GM18873 (cell line): ENCODE measurements at regions not wholly inside any gene's neighbourhood (a gene's known extent, or its start where the extent isn't known, plus 50 kb on each side); places are given as distances from the start of the nearest gene placed in this dataset.
A peak's percentile ranks its signal among the peaks of the same experiment; 100 is the strongest.
"Not testable (repeated sequence)": the region's sequence is repeated elsewhere in the genome, so short reads cannot be mapped to it uniquely, and the experiment has no call there.

ENCODE experiments used
- ATAC-seq: cut with Tn5 transposase; IDR thresholded peaks from one replicate; pipeline ENCODE4 v1.9.1; 2021; ENCODE audit warnings: mild to moderate bottlenecking, moderate library complexity, moderate number of reproducible peaks; ENCODE audit not compliant: unreplicated experiment, low FRiP score

DNA sequence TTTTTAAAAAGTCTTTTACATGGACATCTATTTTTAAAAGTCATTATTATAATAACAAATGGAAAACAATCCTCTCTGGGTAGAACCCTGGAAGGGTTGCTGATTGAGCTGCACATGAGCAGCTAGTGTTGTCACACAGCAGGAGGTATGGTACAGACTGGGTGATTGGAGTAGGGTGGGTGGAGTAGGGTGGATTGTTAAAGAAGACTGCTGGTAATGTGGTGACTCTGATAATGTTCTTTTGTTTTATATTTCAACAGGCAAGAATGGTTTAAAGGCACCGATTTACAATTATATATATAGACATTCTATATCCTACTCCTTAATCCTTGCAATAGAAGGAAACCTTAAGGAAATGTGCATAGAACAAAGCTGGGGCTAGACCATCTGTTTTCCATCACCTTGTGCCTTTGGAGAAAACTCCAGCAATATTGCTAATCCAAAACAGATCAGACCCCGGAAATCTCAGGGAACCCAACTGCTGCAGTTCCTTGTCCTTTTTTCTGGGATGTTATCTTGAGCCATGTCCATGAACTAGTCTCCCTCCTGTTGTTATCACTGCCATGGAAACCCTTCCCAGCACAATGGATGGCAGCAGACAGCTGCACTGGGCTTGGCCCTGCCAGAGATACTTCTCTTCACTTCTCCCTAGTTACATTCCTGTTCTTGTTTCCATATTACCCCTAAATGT is 129.7 kb downstream of the YIPF5 start:
- ATAC-seq = no peak

GRCh38 chr5:144042156-144042555 is 128.3 kb downstream of the YIPF5 start:
- no peak for ATAC-seq

GRCh38 chr5:144048259-144048856 is 122.1 kb downstream of the YIPF5 start:
- ATAC-seq = no peak

DNA sequence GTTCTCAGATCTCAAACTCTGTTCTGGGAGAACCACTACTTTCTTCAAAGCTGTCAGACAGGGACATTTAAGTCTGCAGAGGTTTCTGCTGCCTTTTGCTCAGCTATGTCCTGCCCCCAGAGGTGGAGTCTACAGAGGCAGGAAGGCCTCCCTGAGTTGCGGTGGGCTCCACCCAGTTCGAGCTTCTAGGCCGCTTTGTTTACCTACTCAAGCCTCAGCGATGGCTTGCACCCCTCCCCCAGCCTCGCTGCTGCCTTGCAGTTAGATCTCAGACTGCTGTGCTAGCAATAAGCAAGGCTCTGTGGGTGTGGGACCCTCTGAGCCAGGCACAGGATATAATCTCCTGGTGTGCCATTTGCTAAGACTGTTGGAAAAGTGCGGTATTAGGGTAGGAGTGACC is 115.1 kb downstream of the YIPF5 start:
- ATAC-seq = not testable (repeated sequence)

DNA sequence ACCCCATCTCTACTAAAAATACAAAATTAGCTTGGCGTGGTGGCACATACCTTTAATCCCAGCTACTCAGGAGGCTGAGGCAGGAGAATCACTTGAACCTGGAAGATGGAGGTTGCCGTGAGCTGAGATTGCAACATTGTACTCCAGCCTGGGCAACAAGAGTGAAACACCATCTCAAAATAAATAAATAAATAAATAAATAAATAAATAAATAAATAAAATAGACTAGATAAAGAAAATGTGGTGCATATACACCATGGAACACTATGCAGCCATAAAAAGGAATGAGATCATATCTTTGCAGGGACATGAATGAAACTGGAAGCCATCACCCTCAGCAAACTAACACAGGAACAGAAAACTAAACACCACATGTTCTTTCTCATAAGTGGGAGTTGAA is 110.4 kb downstream of the YIPF5 start:
- not testable (repeated sequence) for ATAC-seq

DNA sequence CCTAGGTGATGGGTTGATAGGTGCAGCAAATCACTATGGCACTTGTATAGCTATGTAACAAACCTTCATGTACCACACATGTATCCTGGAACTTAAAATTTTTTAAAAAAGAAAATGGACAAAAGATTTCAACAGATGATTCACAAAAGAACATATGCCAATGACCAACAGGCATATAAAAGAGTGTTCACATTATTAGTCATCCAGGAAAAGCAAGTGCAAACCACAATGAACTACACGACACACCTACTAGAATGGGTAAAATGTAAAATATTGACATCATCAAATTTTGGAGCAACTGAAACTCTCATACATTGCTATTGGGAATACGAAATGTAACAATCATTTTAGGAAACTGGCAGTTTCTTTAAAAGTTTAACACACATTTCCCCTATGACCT is 109.9 kb downstream of the YIPF5 start:
- ATAC-seq = no peak

- no peak for ATAC-seq
These were observed 104.7 kb downstream of the YIPF5 start for GRCh38 chr5:144065786-144066185.

DNA sequence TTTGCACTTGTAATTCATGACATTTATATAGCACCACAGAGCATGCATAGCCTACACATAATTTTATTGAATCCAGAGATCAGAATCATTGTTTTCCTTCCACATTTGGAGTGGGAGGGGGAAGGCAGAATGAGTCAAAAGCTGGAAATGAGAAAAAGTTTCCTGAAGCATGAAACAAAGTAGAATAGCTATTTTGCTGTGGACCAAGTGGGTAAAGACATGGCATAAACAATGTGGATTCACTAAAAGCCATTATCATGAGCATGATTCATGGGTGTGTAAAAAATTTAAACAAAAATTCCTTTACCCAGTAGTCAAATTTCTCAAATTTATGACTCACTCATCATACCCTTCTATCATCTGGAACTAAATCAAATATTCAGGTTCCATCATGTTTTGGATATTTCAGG is 97.9 kb downstream of the YIPF5 start:
- no peak for ATAC-seq

- no peak for ATAC-seq
These were observed 93.9 kb downstream of the YIPF5 start for GRCh38 chr5:144076521-144077083.

DNA sequence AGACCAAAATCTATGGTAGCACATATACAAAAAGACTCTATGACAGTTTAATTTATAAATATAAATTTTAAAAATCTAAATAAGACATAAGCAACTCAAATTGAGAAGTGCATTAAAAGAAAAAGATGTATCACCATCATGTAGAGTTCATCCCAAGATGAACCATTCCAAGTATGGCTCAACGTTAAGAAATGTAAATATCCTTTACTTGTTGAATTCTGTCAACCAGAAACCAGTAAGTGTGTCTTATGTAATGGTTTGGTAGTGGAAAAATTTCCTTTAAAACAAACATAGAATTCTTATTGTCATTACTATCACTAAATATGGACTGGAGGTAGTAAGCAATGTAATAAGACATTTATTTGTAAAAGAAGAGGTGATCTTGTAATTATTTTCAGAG is 87.3 kb downstream of the YIPF5 start:
- no peak for ATAC-seq

- ATAC-seq = no peak
These were observed 85.5 kb downstream of the YIPF5 start for GRCh38 chr5:144084971-144085370.

DNA sequence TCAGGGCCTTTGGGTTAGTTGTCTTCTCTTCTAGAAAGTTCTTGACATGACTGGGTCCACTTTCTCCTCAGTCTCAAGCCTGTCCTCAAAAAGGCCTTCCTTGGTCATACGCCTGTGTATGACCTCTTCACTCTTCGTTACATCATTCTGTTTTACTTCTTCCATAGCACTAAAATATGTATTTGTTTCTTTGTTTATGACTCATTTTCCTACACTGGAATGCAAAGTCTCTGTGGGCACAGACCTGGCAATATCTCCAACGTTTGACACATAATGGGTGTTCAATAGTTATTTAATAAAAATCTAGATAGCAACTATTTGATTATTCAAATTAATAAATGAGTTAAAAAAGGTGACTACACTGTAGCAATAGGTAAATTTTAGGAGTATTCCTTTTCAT is 85.1 kb downstream of the YIPF5 start:
- no peak for ATAC-seq

- ATAC-seq = no peak
These were observed 84.2 kb downstream of the YIPF5 start for GRCh38 chr5:144086295-144086694.

GRCh38 chr5:144087576-144087975 is 82.9 kb downstream of the YIPF5 start:
- ATAC-seq = no peak

DNA sequence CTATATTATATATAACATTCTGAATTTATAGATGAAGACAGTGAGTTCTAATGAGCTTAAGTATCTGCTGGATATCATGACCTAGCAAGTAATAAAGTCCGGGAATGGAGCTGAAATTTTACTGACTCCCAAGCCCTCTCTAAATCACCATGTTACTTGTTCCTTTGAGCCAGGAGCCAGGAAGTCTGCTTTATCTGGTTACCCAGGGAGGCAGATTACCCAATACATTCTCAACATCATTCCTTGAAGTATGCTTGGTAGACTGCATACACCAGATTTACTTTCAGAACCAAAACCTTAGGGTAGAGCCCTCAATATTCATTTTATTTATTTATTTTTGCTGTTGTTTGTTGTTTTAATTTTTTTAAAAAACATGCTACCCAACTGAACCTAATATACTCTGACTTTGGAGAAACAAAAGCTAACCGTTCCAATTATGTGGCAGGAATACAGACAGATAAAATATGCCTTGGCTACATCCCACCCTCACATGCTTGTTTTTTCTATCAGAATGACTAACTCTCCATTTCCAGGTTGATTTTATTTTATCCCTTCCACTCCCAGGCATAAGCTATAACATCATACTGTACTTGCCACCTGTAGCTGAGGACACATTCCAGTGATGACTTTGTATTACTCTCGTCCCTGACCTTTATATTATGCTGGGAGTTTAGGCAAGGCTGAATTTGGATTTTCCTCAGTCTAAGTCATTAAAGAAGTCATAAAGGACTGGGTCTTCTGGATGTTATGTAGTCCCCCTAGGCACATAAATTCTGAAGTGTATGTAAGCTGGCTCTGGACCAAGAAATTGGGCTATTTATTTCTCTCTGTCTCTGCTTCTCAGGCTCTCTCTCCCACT is 82.0 kb downstream of the YIPF5 start:
- no peak for ATAC-seq

- ATAC-seq = peak; percentile 66
These were observed 80.9 kb downstream of the YIPF5 start for GRCh38 chr5:144089401-144090021.

DNA sequence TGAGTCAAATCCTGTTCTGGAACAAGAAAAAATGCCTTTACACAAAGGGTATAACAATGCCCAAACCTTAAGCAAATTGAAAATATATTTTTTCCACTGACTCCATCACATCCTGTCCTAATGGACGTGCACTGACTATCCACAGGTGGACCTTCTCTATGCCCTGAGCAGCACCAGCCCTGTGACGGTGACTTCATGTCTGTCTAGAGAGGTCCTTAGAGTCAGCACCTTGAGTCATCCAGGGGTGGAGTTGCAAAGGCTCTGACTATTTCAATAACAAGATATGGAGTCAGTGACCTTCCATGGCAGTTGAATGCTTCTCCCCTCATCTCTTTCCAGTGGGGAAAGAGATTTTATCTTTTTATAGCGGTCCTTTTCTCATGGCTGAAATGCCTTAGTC is 78.0 kb downstream of the YIPF5 start:
- ATAC-seq = no peak

GRCh38 chr5:144093400-144093799 is 77.1 kb downstream of the YIPF5 start:
- ATAC-seq = no peak

- ATAC-seq = no peak
These were observed 76.6 kb downstream of the YIPF5 start for GRCh38 chr5:144093868-144094267.

- ATAC-seq = no peak
These were observed 69.8 kb downstream of the YIPF5 start for GRCh38 chr5:144100702-144101101.

- no peak for ATAC-seq
These were observed 68.8 kb downstream of the YIPF5 start for GRCh38 chr5:144101616-144102015.
